H1 (cell line): ENCODE measurements at regions not wholly inside any gene's neighbourhood (a gene's known extent, or its start where the extent isn't known, plus 50 kb on each side); places are given as distances from the start of the nearest gene placed in this dataset.

Experiments
- CTCF ChIA-PET: fragments of 300-600 bp; sonication (Branson Sonifier 250); formaldehyde crosslinking; loops from one replicate; lab custom pipeline; 2021; ENCODE audit not compliant: partially characterized antibody; lab: Charles Lee
- POLR2A ChIA-PET: fragments of 300-600 bp; sonication (Branson Sonifier 250); formaldehyde crosslinking; loops from one replicate; lab custom pipeline; 2021; ENCODE audit warnings: inconsistent platforms; ENCODE audit not compliant: partially characterized antibody; lab: Charles Lee
- DNase-seq, 2 experiments: peaks; one replicate each; pipeline versions ENCODE4 v3.0.0 to v3.0.0-alpha.2; 2010 to 2022; ENCODE audit warnings: low spot score in 2 of 2, low read depth in 1 of 2, mixed read lengths in 1 of 2
- FAIRE-seq: peaks from 2 replicates; lab custom pipeline; 2011; peaks lifted over from hg19 to GRCh38; lab: Jason Lieb, UNC
- H2AFZ ChIP-seq: 2 replicates; pipeline ENCODE4 v1.8.1; 2012; ENCODE audit warnings: low read length, inconsistent platforms
- H2AK5ac ChIP-seq: 2 replicates; pipeline ENCODE4 v1.6.1; 2013; ENCODE audit warnings: low read depth, low read length
- H2BK120ac ChIP-seq: replicated peaks from 2 replicates; pipeline ENCODE3; 2013; ENCODE audit warnings: low read depth, low read length, inconsistent platforms
- H2BK12ac ChIP-seq: 2 replicates; pipeline ENCODE4 v1.6.1; 2013; ENCODE audit warnings: low read depth, low read length
- H2BK15ac ChIP-seq: 2 replicates; pipeline ENCODE4 v1.6.1; 2013; ENCODE audit warnings: low read length
- H2BK20ac ChIP-seq: 2 replicates; pipeline ENCODE4 v1.6.1; 2013; ENCODE audit warnings: low read length
- H2BK5ac ChIP-seq: 2 replicates; pipeline ENCODE4 v1.6.1; 2013; ENCODE audit warnings: low read depth, low read length
- H3K14ac ChIP-seq: 2 replicates; pipeline ENCODE4 v1.6.1; 2013; ENCODE audit warnings: inconsistent platforms; ENCODE audit not compliant: insufficient read length
- H3K18ac ChIP-seq: 2 replicates; pipeline ENCODE4 v1.6.1; 2013; ENCODE audit warnings: low read length; ENCODE audit errors: extremely low read depth
- H3K23ac ChIP-seq: 2 replicates; pipeline ENCODE4 v1.6.1; 2013; ENCODE audit warnings: inconsistent platforms; ENCODE audit not compliant: insufficient read length
- H3K23me2 ChIP-seq: 2 replicates; pipeline ENCODE4 v1.6.1; 2013; ENCODE audit warnings: low read depth, low read length
- H3K27ac ChIP-seq: 2 replicates; pipeline ENCODE4 v1.6.1; 2011; ENCODE audit warnings: low read depth, low read length, inconsistent platforms
- H3K27me3 ChIP-seq, 4 experiments: replicated peaks in 1 of 4; 1 replicate in 1 of 4; 2 replicates in 3 of 4; pipeline versions ENCODE4 v1.6.1 to v1.8.1; 2011 to 2013; ENCODE audit warnings: low read length in 3 of 4, mild to moderate bottlenecking in 3 of 4, inconsistent platforms in 2 of 4, mixed read lengths in 2 of 4, moderate library complexity in 1 of 4; ENCODE audit not compliant: control insufficient read depth in 3 of 4, insufficient read depth in 3 of 4; ENCODE audit errors: extremely low read depth in 1 of 4
- H3K36me3 ChIP-seq, 4 experiments: 2 replicates each; pipeline versions ENCODE4 v1.6.1 to v1.8.1; 2011 to 2013; ENCODE audit warnings: mild to moderate bottlenecking in 4 of 4, low read length in 3 of 4, moderate library complexity in 2 of 4, control low read depth in 1 of 4, inconsistent platforms in 1 of 4; ENCODE audit not compliant: insufficient read depth in 4 of 4, control insufficient read depth in 2 of 4
- H3K4ac ChIP-seq: replicated peaks from 2 replicates; pipeline ENCODE3; 2013; ENCODE audit warnings: low read length, low read depth, mixed read lengths, inconsistent platforms; ENCODE audit not compliant: insufficient read length
- H3K4me1 ChIP-seq, 4 experiments: replicated peaks in 1 of 4; 1 replicate in 1 of 4; 2 replicates in 3 of 4; pipeline versions ENCODE4 v1.6.1 to v1.8.1; 2011 to 2013; ENCODE audit warnings: low read length in 3 of 4, inconsistent platforms in 2 of 4, mixed read lengths in 1 of 4; ENCODE audit not compliant: insufficient read depth in 4 of 4, control insufficient read depth in 3 of 4
- H3K4me2 ChIP-seq, 2 experiments: 2 replicates each; pipeline versions ENCODE4 v1.6.1 to v1.8.1; 2011 to 2013; ENCODE audit warnings: low read depth in 2 of 2, low read length in 2 of 2, control low read depth in 1 of 2, inconsistent platforms in 1 of 2, mild to moderate bottlenecking in 1 of 2; ENCODE audit not compliant: insufficient read depth in 1 of 2
- H3K4me3 ChIP-seq, 4 experiments: fragments of 200-600, 300-600 bp in 1 of 4; sonication (generic), shearing (Covaris generic), sonication (Bioruptor Twin) in 1 of 4; 2 replicates each; pipeline versions ENCODE4 v1.5.1 to v1.8.1; 2011 to 2016; ENCODE audit warnings: low read length in 4 of 4, low read depth in 3 of 4, control low read depth in 2 of 4, inconsistent platforms in 2 of 4, mild to moderate bottlenecking in 2 of 4, mixed read lengths in 1 of 4, moderate library complexity in 1 of 4; ENCODE audit not compliant: insufficient read depth in 2 of 4; ENCODE audit errors: extremely low read depth in 1 of 4
- H3K56ac ChIP-seq: replicated peaks from 2 replicates; pipeline ENCODE3; 2013; ENCODE audit warnings: low read depth, mild to moderate bottlenecking, mixed read lengths, low read length, inconsistent platforms; ENCODE audit not compliant: insufficient read length
- H3K79me1 ChIP-seq: 2 replicates; pipeline ENCODE4 v1.6.1; 2013; ENCODE audit warnings: low read depth, low read length, control low read depth
- H3K79me2 ChIP-seq, 2 experiments: 2 replicates each; pipeline versions ENCODE4 v1.6.1 to v1.8.1; 2012 to 2013; ENCODE audit warnings: low read length in 2 of 2, mild to moderate bottlenecking in 2 of 2, inconsistent platforms in 1 of 2; ENCODE audit not compliant: insufficient read depth in 2 of 2, control insufficient read depth in 1 of 2
- H3K9ac ChIP-seq, 4 experiments: replicated peaks in 1 of 4; 1 replicate in 1 of 4; 2 replicates in 3 of 4; pipeline versions ENCODE4 v1.6.1 to v1.8.1; 2011 to 2013; ENCODE audit warnings: low read depth in 3 of 4, low read length in 3 of 4, control low read depth in 2 of 4, mild to moderate bottlenecking in 2 of 4, moderate library complexity in 2 of 4, inconsistent platforms in 1 of 4; ENCODE audit errors: extremely low read depth in 1 of 4
- H3K9me3 ChIP-seq, 2 experiments: 2 replicates each; pipeline versions ENCODE4 v1.6.1 to v1.8.1; 2012 to 2013; ENCODE audit warnings: mild to moderate bottlenecking in 2 of 2, moderate library complexity in 2 of 2, control low read depth in 1 of 2, inconsistent platforms in 1 of 2, low read depth in 1 of 2, low read length in 1 of 2, mixed read lengths in 1 of 2; ENCODE audit not compliant: insufficient read depth in 2 of 2
- H4K20me1 ChIP-seq, 2 experiments: replicated peaks in 1 of 2; 2 replicates each; pipeline versions ENCODE3 to v1.8.1; 2011 to 2013; ENCODE audit warnings: inconsistent platforms in 2 of 2, low read length in 2 of 2, mild to moderate bottlenecking in 1 of 2; ENCODE audit not compliant: insufficient read depth in 2 of 2, control insufficient read depth in 1 of 2
- H4K5ac ChIP-seq: 2 replicates; pipeline ENCODE4 v1.6.1; 2013; ENCODE audit warnings: low read length, low read depth, mixed read lengths, inconsistent platforms; ENCODE audit not compliant: insufficient read length
- H4K8ac ChIP-seq: 2 replicates; pipeline ENCODE4 v1.8.0; 2013; ENCODE audit warnings: mild to moderate bottlenecking, moderate library complexity, low read length, inconsistent platforms; ENCODE audit not compliant: insufficient read depth; ENCODE audit errors: extremely low read depth
- H4K91ac ChIP-seq: replicated peaks from 2 replicates; pipeline ENCODE3; 2013; ENCODE audit warnings: low read length, mixed read lengths, inconsistent platforms; ENCODE audit not compliant: insufficient read length
- CBX5 ChIP-seq: fragments of 300-800, 300-1000 bp; sonication (generic); IDR thresholded peaks from 2 replicates; pipeline ENCODE4 v1.7.1; 2016; ENCODE audit warnings: antibody characterized with exemption, low read length, low read depth
- GABPA ChIP-seq: IDR thresholded peaks from 2 replicates; pipeline ENCODE4 v1.6.1; 2011; ENCODE audit warnings: mild to moderate bottlenecking, low read length, moderate library complexity, borderline replicate concordance; ENCODE audit not compliant: insufficient read depth
- JUND ChIP-seq: IDR thresholded peaks from 2 replicates; pipeline ENCODE4 v1.6.1; 2011; ENCODE audit warnings: mild to moderate bottlenecking, improper control_type of control experiment, low read length
- SP2 ChIP-seq: IDR thresholded peaks from 2 replicates; pipeline ENCODE4 v1.6.1; 2012; ENCODE audit warnings: mild to moderate bottlenecking, low read length, inconsistent platforms
- TAF1 ChIP-seq: IDR thresholded peaks from 2 replicates; pipeline ENCODE4 v1.6.1; 2011; ENCODE audit warnings: mild to moderate bottlenecking, low read depth, low read length
- WGBS, 2 experiments: shearing (Covaris generic) in 1 of 2; methylation state at CpG; one replicate each; pipeline versions ENCODE4 v1.1.6 to v1.1.7; 2013 to 2015; ENCODE audit warnings: low lambda C conversion rate in 2 of 2, mixed read lengths in 2 of 2, inconsistent platforms in 1 of 2, low coverage in 1 of 2, missing lambda C conversion rate in 1 of 2; ENCODE audit not compliant: insufficient replicate concordance in 2 of 2, insufficient coverage in 1 of 2, insufficient read length in 1 of 2; ENCODE audit errors: extremely low coverage in 1 of 2, missing lambda C conversion rate in 1 of 2; 5-methylcytosine and 5-hydroxymethylcytosine counted together
- TF ChIP-seq, protein P1 (sequence below): IDR thresholded peaks from 2 replicates; pipeline ENCODE4 v1.6.1; 2012; ENCODE audit warnings: inconsistent platforms

DNA sequence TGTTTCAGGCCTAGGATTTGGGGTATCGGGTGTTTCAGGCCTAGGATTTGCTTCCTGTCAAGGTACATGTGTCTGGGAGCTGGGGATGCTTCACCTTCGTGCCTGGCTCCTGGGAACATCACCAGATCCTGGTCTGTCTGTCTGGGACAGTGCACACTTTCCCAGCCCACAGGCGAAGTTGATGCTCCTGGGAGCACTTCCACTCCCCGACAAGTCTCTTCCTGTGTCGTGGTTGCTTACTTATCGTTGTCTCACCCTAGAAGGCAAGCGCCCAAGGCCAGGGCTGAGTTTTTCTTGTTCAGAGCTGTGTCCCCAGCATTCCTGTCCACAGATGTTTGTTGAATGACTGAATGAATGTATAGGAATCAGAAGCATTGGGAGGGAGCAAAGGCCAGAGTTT is 71.5 kb downstream of the LINC01488 start:
- H4K20me1 ChIP-seq, result no peaks in the 10 kb centered on the region
- no peaks in the 10 kb centered on the region; a peak in 1 of 7 replicates for H3K27me3 ChIP-seq
- no peak overlapping the region for H3K4ac ChIP-seq
- no peak overlapping the region for H2BK15ac ChIP-seq
- H3K9ac ChIP-seq, result no peak overlapping the region
- H4K5ac ChIP-seq, result no peak overlapping the region
- H3K4me3 ChIP-seq, result no peak overlapping the region
- 97% methylated on average over 7 of the region's 7 CpGs; no CpG with 5 or more reads in 1 of the 2 experiments for WGBS, 2 experiments
- no peak overlapping the region for H3K23ac ChIP-seq
- no peak overlapping the region for H3K27ac ChIP-seq
- no peaks in the 10 kb centered on the region for H3K79me2 ChIP-seq
- H2BK120ac ChIP-seq, result no peak overlapping the region
- POLR2A ChIA-PET, result no interaction called here
- H3K23me2 ChIP-seq, result no peaks in the 10 kb centered on the region
- H4K91ac ChIP-seq, result no peak overlapping the region
- TF ChIP-seq TAF1, result no peak
- no peak for TF ChIP-seq JUND
- no peak for TF ChIP-seq SP2
- no peak for TF ChIP-seq CBX5
- TF ChIP-seq, protein P1, sequence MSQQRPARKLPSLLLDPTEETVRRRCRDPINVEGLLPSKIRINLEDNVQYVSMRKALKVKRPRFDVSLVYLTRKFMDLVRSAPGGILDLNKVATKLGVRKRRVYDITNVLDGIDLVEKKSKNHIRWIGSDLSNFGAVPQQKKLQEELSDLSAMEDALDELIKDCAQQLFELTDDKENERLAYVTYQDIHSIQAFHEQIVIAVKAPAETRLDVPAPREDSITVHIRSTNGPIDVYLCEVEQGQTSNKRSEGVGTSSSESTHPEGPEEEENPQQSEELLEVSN, result no peak
- TF ChIP-seq GABPA, result no peak
- no peak overlapping the region for H3K56ac ChIP-seq
- no peak overlapping the region for H2AFZ ChIP-seq
- H2AK5ac ChIP-seq, result no peak overlapping the region
- H2BK5ac ChIP-seq, result no peak overlapping the region
- H3K36me3 ChIP-seq, result no peaks in the 10 kb centered on the region
- no peak overlapping the region for H4K8ac ChIP-seq
- peaks cover 5 to 6% of the 10 kb centered on the region in 2 experiments; a peak in 3 of 4 replicates for H3K9me3 ChIP-seq
- CTCF ChIA-PET, result interaction anchor here (1.6 kb wide), 1 partner anchor 12 kb away, joined by 4 read pairs; no protein-coding TSS in a partner anchor
- H3K4me1 ChIP-seq, result no peaks in the 10 kb centered on the region
- H3K4me2 ChIP-seq, result no peak overlapping the region
- no peak overlapping the region for H2BK20ac ChIP-seq
- H2BK12ac ChIP-seq, result no peak overlapping the region
- no peak overlapping the region for H3K18ac ChIP-seq
- no peaks in the 10 kb centered on the region for H3K79me1 ChIP-seq
- H3K14ac ChIP-seq, result no peak overlapping the region
- DNase-seq, result no peak
- no peak for FAIRE-seq
